ENCODE measurements at regions not wholly inside any gene's neighbourhood (a gene's known extent, or its start where the extent isn't known, plus 50 kb on each side); places are given as distances from the start of the nearest gene placed in this dataset.

- POLR2A ChIA-PET: no interaction called here
- Histone ChIP-seq H3K4me3 (ENCODE audit: low read depth in 2 of 2, low read length in 2 of 2) (no peak overlapping the region), H3K36me3 (ENCODE audit: control insufficient read depth, insufficient read depth, low read length) (no peaks in the 10 kb centered on the region), H3K9me3 (ENCODE audit: control insufficient read depth, insufficient read depth, low read depth, low read length) (no peaks in the 10 kb centered on the region), H3K27me3 (ENCODE audit: control insufficient read depth, insufficient read depth, low read length) (no peaks in the 10 kb centered on the region), H3K4me1 (ENCODE audit: control insufficient read depth, insufficient read depth, low read length) (no peaks in the 10 kb centered on the region), H3K27ac (ENCODE audit: low read length) (no peak overlapping the region)
- BruUV-seq (replicated peaks): no TSS peak
- CTCF ChIA-PET: no interaction called here
- DNase-seq (ENCODE audit: low read depth, low spot score) (no peak), ATAC-seq (no peak)
- intact Hi-C loops (cut with micrococcal nuclease; ENCODE audit: unreplicated experiment): no loop called here
- TF ChIP-seq REST (IDR thresholded peaks at IDR 0.05; ENCODE audit: insufficient read depth in 1 of 2, low read depth in 2 of 2, low read length in 1 of 2): no peak
- TF ChIP-seq POLR2AphosphoS5 (IDR thresholded peaks at IDR 0.05; ENCODE audit: low read depth, low read length): no peak
- no peak for TF ChIP-seq SIN3A (IDR thresholded peaks at IDR 0.05; ENCODE audit: borderline replicate concordance, insufficient read depth, low read depth, low read length)
- no peak for TF ChIP-seq CTCF (IDR thresholded peaks at IDR 0.05)
- no peak for TF ChIP-seq TCF7L2 (IDR thresholded peaks at IDR 0.05; ENCODE audit: low read depth, low read length)
- in situ Hi-C loops (cut with HindIII; ENCODE audit: low pct_unique_long_range_greater_than_20kb, low sequenced_read_pairs): no loop called here
Observed at GRCh38 chr3:24890012-24890411, 395.4 kb upstream of the THRB start.

- ChIA-PET POLR2A (no interaction called here), CTCF (no interaction called here)
- Histone ChIP-seq H3K27ac (ENCODE audit: low read length) (no peak overlapping the region), H3K4me3 (ENCODE audit: low read depth in 2 of 2, low read length in 2 of 2) (no peak overlapping the region), H3K36me3 (ENCODE audit: control insufficient read depth, insufficient read depth, low read length) (no peaks in the 10 kb centered on the region), H3K9me3 (ENCODE audit: control insufficient read depth, insufficient read depth, low read depth, low read length) (no peaks in the 10 kb centered on the region), H3K4me1 (ENCODE audit: control insufficient read depth, insufficient read depth, low read length) (no peaks in the 10 kb centered on the region), H3K27me3 (ENCODE audit: control insufficient read depth, insufficient read depth, low read length) (no peaks in the 10 kb centered on the region)
- intact Hi-C loops (cut with micrococcal nuclease; ENCODE audit: unreplicated experiment): no loop called here
- ATAC-seq: no peak
- BruUV-seq (replicated peaks): no TSS peak
- TF ChIP-seq SIN3A (IDR thresholded peaks at IDR 0.05; ENCODE audit: borderline replicate concordance, insufficient read depth, low read depth, low read length) (no peak), POLR2AphosphoS5 (IDR thresholded peaks at IDR 0.05; ENCODE audit: low read depth, low read length) (no peak), CTCF (IDR thresholded peaks at IDR 0.05) (no peak), TCF7L2 (IDR thresholded peaks at IDR 0.05; ENCODE audit: low read depth, low read length) (no peak), REST (IDR thresholded peaks at IDR 0.05; ENCODE audit: insufficient read depth in 1 of 2, low read depth in 2 of 2, low read length in 1 of 2) (no peak)
- in situ Hi-C loops (cut with HindIII; ENCODE audit: low pct_unique_long_range_greater_than_20kb, low sequenced_read_pairs): no loop called here
- no peak for DNase-seq (ENCODE audit: low read depth, low spot score)
Observed at GRCh38 chr3:24899373-24899772, 404.7 kb upstream of the THRB start.
